ENCODE measurements at regions not wholly inside any gene's neighbourhood (a gene's known extent, or its start where the extent isn't known, plus 50 kb on each side); places are given as distances from the start of the nearest gene placed in this dataset.

- Histone ChIP-seq H3K36me3 (ENCODE audit: control insufficient read depth, insufficient read depth, low read length, severe bottlenecking) (no peaks in the 10 kb centered on the region), H3K4me3 (ENCODE audit: low read length) (no peak overlapping the region), H3K27me3 (replicated peaks; ENCODE audit: control insufficient read depth, insufficient read depth, low read length) (no peaks in the 10 kb centered on the region), H3K9me3 (ENCODE audit: control insufficient read depth, low read length) (no peaks in the 10 kb centered on the region), H3K4me1 (ENCODE audit: control insufficient read depth, insufficient read depth, low read length) (no peaks in the 10 kb centered on the region), H3K9ac (ENCODE audit: low read length) (no peak overlapping the region)
- no peak for DNase-seq (ENCODE audit: low read depth)
Measured at GRCh38 chr13:104983601-104984000, 1551.9 kb downstream of the EFNB2 start.

GRCh38 chr13:104980586-104980985 is 1554.9 kb downstream of the EFNB2 start:
- DNase-seq (ENCODE audit: low read depth), result no peak
- Histone ChIP-seq H3K27me3 (replicated peaks; ENCODE audit: control insufficient read depth, insufficient read depth, low read length) (no peaks in the 10 kb centered on the region), H3K4me3 (ENCODE audit: low read length) (no peak overlapping the region), H3K9ac (ENCODE audit: low read length) (no peak overlapping the region), H3K36me3 (ENCODE audit: control insufficient read depth, insufficient read depth, low read length, severe bottlenecking) (no peaks in the 10 kb centered on the region), H3K4me1 (ENCODE audit: control insufficient read depth, insufficient read depth, low read length) (no peaks in the 10 kb centered on the region), H3K9me3 (ENCODE audit: control insufficient read depth, low read length) (no peaks in the 10 kb centered on the region)

GRCh38 chr13:104979281-104980030 is 1556.0 kb downstream of the EFNB2 start:
- no peak for DNase-seq (ENCODE audit: low read depth)
- H3K4me3 ChIP-seq (ENCODE audit: low read length), result no peak overlapping the region

GRCh38 chr13:104976986-104977385 is 1558.5 kb downstream of the EFNB2 start:
- no peaks in the 10 kb centered on the region for H3K9me3 ChIP-seq (ENCODE audit: control insufficient read depth, low read length)
- H3K9ac ChIP-seq (ENCODE audit: low read length), result no peak overlapping the region
- DNase-seq (ENCODE audit: low read depth), result no peak
- H3K36me3 ChIP-seq (ENCODE audit: control insufficient read depth, insufficient read depth, low read length, severe bottlenecking), result no peaks in the 10 kb centered on the region
- no peaks in the 10 kb centered on the region for H3K27me3 ChIP-seq (replicated peaks; ENCODE audit: control insufficient read depth, insufficient read depth, low read length)
- no peaks in the 10 kb centered on the region for H3K4me1 ChIP-seq (ENCODE audit: control insufficient read depth, insufficient read depth, low read length)
- no peak overlapping the region for H3K4me3 ChIP-seq (ENCODE audit: low read length)

More at GRCh38 chr13:104979281-104980030, 1556.0 kb downstream of the EFNB2 start:
- Histone ChIP-seq H3K36me3 (ENCODE audit: control insufficient read depth, insufficient read depth, low read length, severe bottlenecking) (no peaks in the 10 kb centered on the region), H3K4me1 (ENCODE audit: control insufficient read depth, insufficient read depth, low read length) (no peaks in the 10 kb centered on the region), H3K9ac (ENCODE audit: low read length) (no peak overlapping the region), H3K27me3 (replicated peaks; ENCODE audit: control insufficient read depth, insufficient read depth, low read length) (no peaks in the 10 kb centered on the region), H3K9me3 (ENCODE audit: control insufficient read depth, low read length) (no peaks in the 10 kb centered on the region)

- no peaks in the 10 kb centered on the region for H3K4me1 ChIP-seq (ENCODE audit: control insufficient read depth, insufficient read depth, low read length)
- no peak for DNase-seq (ENCODE audit: low read depth)
- H3K9ac ChIP-seq (ENCODE audit: low read length), result no peak overlapping the region
- no peak overlapping the region for H3K4me3 ChIP-seq (ENCODE audit: low read length)
- H3K9me3 ChIP-seq (ENCODE audit: control insufficient read depth, low read length), result no peaks in the 10 kb centered on the region
- no peaks in the 10 kb centered on the region for H3K36me3 ChIP-seq (ENCODE audit: control insufficient read depth, insufficient read depth, low read length, severe bottlenecking)
- H3K27me3 ChIP-seq (replicated peaks; ENCODE audit: control insufficient read depth, insufficient read depth, low read length), result no peaks in the 10 kb centered on the region
Measured at GRCh38 chr13:104975272-104975671, 1560.2 kb downstream of the EFNB2 start.

- H3K27me3 ChIP-seq (replicated peaks; ENCODE audit: control insufficient read depth, insufficient read depth, low read length), result no peaks in the 10 kb centered on the region
- DNase-seq (ENCODE audit: low read depth), result no peak
- H3K9ac ChIP-seq (ENCODE audit: low read length), result no peak overlapping the region
- H3K4me1 ChIP-seq (ENCODE audit: control insufficient read depth, insufficient read depth, low read length), result no peaks in the 10 kb centered on the region
- H3K4me3 ChIP-seq (ENCODE audit: low read length), result no peak overlapping the region
- no peaks in the 10 kb centered on the region for H3K36me3 ChIP-seq (ENCODE audit: control insufficient read depth, insufficient read depth, low read length, severe bottlenecking)
- H3K9me3 ChIP-seq (ENCODE audit: control insufficient read depth, low read length), result no peaks in the 10 kb centered on the region
Measured at GRCh38 chr13:104968876-104969275, 1566.6 kb downstream of the EFNB2 start.

- DNase-seq (ENCODE audit: low read depth), result no peak
- Histone ChIP-seq H3K27me3 (replicated peaks; ENCODE audit: control insufficient read depth, insufficient read depth, low read length) (no peaks in the 10 kb centered on the region), H3K4me1 (ENCODE audit: control insufficient read depth, insufficient read depth, low read length) (no peaks in the 10 kb centered on the region), H3K36me3 (ENCODE audit: control insufficient read depth, insufficient read depth, low read length, severe bottlenecking) (no peaks in the 10 kb centered on the region), H3K9me3 (ENCODE audit: control insufficient read depth, low read length) (no peaks in the 10 kb centered on the region), H3K4me3 (ENCODE audit: low read length) (no peak overlapping the region), H3K9ac (ENCODE audit: low read length) (no peak overlapping the region)
Measured at GRCh38 chr13:104967836-104968630, 1567.4 kb downstream of the EFNB2 start.

- no peaks in the 10 kb centered on the region for H3K4me1 ChIP-seq (ENCODE audit: control insufficient read depth, insufficient read depth, low read length)
- no peak overlapping the region for H3K4me3 ChIP-seq (ENCODE audit: low read length)
- no peak for DNase-seq (ENCODE audit: low read depth)
- H3K36me3 ChIP-seq (ENCODE audit: control insufficient read depth, insufficient read depth, low read length, severe bottlenecking), result no peaks in the 10 kb centered on the region
- H3K27me3 ChIP-seq (replicated peaks; ENCODE audit: control insufficient read depth, insufficient read depth, low read length), result no peaks in the 10 kb centered on the region
- H3K9me3 ChIP-seq (ENCODE audit: control insufficient read depth, low read length), result no peaks in the 10 kb centered on the region
- H3K9ac ChIP-seq (ENCODE audit: low read length), result no peak overlapping the region
Measured at GRCh38 chr13:104967376-104967775, 1568.1 kb downstream of the EFNB2 start.

- Histone ChIP-seq H3K4me1 (ENCODE audit: control insufficient read depth, insufficient read depth, low read length) (no peaks in the 10 kb centered on the region), H3K36me3 (ENCODE audit: control insufficient read depth, insufficient read depth, low read length, severe bottlenecking) (no peaks in the 10 kb centered on the region), H3K4me3 (ENCODE audit: low read length) (no peak overlapping the region), H3K9ac (ENCODE audit: low read length) (no peak overlapping the region), H3K9me3 (ENCODE audit: control insufficient read depth, low read length) (peaks cover 6% of the 10 kb centered on the region), H3K27me3 (replicated peaks; ENCODE audit: control insufficient read depth, insufficient read depth, low read length) (no peaks in the 10 kb centered on the region)
- DNase-seq (ENCODE audit: low read depth), result no peak
Measured at GRCh38 chr13:104962411-104962810, 1573.1 kb downstream of the EFNB2 start.

GRCh38 chr13:104961246-104961645 is 1574.2 kb downstream of the EFNB2 start:
- Histone ChIP-seq H3K9ac (ENCODE audit: low read length) (no peak overlapping the region), H3K4me1 (ENCODE audit: control insufficient read depth, insufficient read depth, low read length) (no peaks in the 10 kb centered on the region), H3K4me3 (ENCODE audit: low read length) (no peak overlapping the region), H3K27me3 (replicated peaks; ENCODE audit: control insufficient read depth, insufficient read depth, low read length) (no peaks in the 10 kb centered on the region), H3K9me3 (ENCODE audit: control insufficient read depth, low read length) (peaks cover 6% of the 10 kb centered on the region), H3K36me3 (ENCODE audit: control insufficient read depth, insufficient read depth, low read length, severe bottlenecking) (no peaks in the 10 kb centered on the region)
- no peak for DNase-seq (ENCODE audit: low read depth)

- Histone ChIP-seq H3K9me3 (ENCODE audit: control insufficient read depth, low read length) (no peaks in the 10 kb centered on the region), H3K4me1 (ENCODE audit: control insufficient read depth, insufficient read depth, low read length) (peaks cover 26% of the 10 kb centered on the region), H3K27me3 (replicated peaks; ENCODE audit: control insufficient read depth, insufficient read depth, low read length) (no peaks in the 10 kb centered on the region), H3K9ac (ENCODE audit: low read length) (peak overlapping the region; percentile 31), H3K36me3 (ENCODE audit: control insufficient read depth, insufficient read depth, low read length, severe bottlenecking) (no peaks in the 10 kb centered on the region), H3K4me3 (ENCODE audit: low read length) (peak overlapping the region; percentile 40)
- peak; percentile 91 for DNase-seq (ENCODE audit: low read depth)
Measured at GRCh38 chr13:104954210-104954609, 1581.3 kb downstream of the EFNB2 start.

Data from adipocyte (in vitro differentiated cells).